ENCODE measurements at regions not wholly inside any gene's neighbourhood (a gene's known extent, or its start where the extent isn't known, plus 50 kb on each side); places are given as distances from the start of the nearest gene placed in this dataset.

DNA sequence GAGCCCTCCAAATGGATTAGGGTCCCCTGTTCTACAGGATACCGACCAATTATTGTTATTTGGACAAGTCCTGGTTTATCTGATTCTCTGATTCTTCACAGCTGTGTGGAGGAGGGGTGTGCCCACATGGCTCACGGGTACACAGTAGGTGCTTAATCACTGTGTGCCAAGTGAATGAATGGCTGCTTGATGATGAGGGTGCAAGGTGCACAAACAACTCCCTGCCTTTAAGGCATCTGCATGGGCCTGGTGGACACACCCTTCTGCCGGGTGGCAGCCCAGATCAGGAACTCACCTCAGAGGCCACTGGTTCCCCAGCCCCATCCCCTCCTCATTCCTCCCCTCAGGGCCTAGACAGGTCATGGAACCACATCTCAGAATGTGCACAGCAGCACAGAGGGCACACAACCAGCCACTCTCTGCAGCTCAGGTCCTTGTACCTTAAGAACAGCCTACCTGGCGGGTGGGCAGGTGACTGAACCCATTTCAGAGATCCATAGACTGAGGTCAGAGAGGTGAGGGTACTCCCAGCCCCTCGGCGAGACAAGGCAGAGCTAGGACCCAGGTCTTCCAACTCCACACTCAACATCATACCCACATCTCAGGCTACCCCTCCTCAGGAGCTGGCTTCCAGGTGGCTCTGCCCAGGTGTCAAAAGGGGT, 50.3 kb downstream of the SHANK2 start:
- DNase-seq (ENCODE audit: low read depth in 2 of 2): no peak

DNA sequence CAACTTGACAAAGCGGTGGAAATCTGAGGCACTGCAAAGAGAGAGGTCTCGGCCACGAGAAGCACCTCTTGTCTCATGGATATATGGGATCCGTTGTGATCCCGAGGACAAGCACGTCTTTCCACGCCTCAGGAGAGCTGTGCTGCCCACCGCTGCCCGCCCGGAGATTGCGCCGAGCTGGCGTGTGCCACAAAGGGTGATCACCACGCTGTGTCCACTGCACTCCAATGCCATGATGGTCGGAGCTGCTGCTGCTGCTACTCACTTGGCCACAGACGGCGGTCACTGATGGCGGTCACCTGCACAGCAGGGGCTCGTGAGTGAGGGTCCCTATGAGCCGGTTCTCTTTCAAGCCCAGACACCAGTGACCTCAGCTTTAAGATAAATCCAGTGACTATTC, 51.1 kb downstream of the SHANK2 start:
- no peak for DNase-seq (ENCODE audit: low read depth in 2 of 2)

DNA sequence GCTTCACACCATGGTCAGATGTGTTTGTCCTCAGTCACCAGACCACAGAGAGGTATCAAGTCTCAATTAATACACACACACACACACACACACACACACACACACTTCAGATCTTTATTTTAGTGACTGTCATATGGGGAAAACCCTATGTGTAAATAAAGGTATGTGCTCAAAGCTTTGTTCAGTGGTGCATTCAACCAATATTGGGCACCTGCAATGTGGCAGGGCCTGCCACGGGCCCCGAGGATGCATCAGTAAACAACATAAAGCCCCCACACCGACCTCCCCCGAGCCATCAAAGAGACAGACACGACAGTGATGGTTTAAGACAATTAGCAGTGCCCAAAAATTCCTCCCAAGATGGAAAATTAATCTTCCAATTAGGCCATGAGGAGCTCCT, 51.6 kb downstream of the SHANK2 start:
- DNase-seq (ENCODE audit: low read depth in 2 of 2): no peak

DNA sequence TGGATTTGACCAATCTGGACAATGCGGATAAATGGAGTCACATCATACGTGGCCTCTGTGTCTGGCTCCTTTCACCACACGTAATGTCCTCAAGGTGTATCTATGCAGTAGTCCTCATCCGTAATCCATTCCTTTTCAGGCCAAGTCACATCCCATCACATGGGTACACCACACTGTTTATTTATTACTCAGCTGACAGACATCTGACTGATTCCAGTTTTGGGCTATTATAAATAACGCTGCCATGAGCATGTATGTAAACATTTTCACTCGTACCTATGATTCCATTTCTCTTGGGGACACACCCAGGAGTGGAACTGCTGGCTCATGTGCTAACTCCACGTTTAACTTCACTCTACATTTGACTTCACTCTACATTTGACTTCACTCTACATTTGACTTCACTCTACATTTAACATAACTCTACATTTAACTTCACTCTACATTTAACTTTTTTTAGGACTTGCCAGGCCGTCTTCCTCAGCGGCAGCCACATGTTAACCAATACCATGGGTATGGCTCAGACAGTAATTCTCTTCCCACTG, 52.1 kb downstream of the SHANK2 start:
- DNase-seq (ENCODE audit: low read depth in 2 of 2): no peak

DNA sequence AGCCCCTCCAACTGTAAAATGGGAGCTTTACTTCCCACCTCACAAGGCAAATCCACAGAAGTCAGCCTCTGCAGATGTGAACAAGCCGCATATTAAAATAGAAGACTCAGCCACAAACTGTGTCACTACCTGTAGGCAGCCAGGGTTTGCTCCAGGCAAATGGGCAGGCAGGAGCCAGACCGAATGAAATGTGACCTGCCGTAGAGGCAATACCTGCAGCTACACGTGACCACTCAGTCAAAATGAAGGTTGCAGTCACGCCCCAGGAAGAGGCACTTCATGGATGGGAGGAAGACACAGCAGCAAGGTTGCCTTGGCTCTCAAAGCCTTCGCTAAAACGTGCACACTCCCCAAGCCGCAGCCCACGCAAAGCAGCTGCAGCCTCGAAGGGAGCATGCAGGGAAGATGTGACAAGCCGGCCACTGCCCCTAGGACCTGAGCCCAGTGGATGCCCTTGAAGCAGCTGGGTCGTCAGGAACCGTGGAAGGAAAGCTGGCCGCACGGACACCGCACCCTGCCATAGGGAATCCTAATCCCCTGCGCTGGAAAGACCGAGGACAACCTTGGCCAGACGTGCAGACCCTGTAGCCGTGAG, 53.1 kb downstream of the SHANK2 start:
- no peak for DNase-seq (ENCODE audit: low read depth in 2 of 2)

DNA sequence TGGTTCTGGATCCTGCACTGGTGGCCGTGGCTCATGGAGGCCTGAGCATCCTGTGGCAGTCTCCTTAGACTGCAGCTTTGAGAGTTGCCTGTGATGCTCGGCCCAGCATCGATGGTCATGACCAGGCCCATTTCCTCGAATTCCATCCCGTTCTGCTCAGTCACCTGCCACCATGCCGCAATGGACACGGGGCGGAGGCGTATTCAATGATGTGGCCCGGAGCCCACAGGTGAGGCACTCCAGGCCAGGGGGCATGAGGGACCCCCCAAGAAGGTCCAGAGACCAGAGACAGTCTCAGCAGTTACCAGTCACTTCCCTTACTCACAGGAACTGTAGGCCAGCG, 53.6 kb downstream of the SHANK2 start:
- DNase-seq (ENCODE audit: low read depth in 2 of 2): no peak

DNA sequence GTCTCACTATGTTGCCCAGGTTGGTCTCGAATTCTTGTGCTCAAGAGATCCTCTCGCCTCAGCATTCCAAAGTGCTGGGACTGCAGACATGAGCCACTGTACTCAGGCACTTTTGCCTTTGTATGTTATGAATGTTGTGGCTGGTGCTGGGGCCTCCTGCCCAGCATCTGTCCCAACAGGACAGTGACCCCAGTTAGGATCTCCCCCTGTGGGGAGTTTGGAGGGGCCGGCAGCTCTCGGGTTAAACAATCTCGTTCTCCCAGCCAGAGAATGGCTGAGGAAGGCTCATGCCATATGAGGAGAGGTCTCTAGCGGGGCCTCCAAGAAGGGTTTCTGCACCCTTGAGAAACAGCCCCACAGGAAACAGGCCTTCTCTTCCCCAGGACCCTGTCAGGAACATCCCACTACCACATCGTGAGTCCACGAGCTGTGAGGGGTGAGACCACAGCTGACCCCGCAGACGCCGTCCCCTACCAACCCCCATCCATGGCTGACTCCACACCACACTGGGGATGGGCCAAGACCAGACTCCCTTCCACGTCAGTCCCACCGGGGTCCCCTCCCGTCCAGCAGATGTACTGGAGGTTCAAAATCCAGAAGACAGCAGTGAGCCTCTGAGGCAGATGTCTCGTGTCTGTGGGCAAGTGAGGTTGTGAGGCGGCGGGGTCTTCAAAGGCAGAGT, 54.1 kb downstream of the SHANK2 start:
- DNase-seq (ENCODE audit: low read depth in 2 of 2): no peak

DNA sequence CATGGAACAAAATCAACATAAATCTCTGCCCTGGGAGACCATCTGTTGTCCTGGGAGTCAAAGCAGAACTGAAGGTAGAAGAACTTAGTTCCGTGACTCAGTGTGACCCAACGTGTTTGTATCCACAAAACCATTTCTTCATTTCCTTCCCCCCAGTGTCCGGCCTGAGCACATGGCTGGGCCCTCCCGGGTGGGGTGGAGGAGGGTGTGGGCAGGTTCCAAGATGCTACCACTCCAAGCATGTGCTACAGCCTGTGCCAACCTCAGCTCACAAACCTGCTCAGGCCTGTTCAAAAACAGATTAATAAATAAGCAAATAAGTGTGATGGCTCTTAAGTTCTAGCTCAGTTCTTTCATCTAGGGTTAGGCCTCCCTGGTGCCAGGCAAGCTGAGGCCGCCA, 55.3 kb downstream of the SHANK2 start:
- no peak for DNase-seq (ENCODE audit: low read depth in 2 of 2)

DNA sequence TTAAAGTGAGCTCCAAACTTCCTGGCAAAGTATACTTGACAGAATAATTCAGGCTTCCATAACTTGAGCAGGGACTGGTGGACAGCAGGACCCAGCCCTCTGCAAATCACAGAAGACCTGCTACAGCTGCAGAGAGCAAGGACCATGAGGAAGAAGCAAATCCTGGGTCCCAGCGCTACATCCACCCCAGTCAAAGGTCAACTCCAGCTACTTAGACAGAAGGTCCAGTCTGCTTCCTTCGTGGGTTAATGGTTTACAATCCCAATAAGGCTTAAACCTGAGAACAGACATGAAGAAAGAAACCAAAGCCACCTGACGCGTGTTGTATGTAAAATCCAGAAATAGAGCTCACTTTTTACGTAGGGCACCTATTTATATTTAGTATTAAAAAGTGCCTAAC, 57.7 kb downstream of the SHANK2 start:
- DNase-seq (ENCODE audit: low read depth in 2 of 2): no peak

DNA sequence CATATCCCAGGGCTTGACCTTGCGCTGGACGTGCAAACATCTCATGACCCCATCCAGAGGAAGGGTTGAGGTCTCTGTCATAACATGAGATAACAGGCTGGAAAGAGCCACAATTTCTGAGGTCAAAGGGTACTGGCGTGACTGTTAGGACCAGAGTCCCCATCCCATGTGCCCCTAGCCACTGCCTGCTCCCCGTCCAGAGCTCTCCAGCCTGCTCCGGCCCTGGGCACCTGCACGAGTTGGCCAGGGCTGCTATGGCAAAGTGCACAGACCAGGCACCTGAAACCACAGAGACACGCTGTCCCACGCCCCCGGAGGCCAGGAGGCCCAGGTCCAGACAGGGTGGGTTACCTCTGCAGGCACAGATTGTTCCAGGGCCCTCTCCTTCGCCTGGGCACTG, 58.9 kb downstream of the SHANK2 start:
- DNase-seq (ENCODE audit: low read depth in 2 of 2): no peak

DNA sequence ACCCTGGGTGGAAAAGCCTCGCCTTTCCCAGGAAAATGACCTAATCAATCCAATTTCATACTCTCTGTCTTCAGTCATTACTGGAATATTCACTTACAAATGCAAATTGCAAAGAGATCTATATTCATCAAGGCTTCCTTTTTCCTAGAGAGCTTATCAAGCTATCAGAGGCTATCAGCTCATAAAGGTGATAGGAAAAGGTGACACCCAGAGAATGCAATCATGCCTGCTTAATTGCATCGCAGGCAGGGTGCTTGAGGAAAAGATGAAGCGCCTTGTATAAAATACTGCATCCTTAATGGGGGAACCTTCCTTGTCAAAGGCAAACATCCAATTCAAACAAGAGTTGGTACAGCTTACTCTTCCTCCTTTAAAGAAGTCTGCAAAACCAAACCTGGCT, 59.7 kb downstream of the SHANK2 start:
- no peak for DNase-seq (ENCODE audit: low read depth in 2 of 2)

DNA sequence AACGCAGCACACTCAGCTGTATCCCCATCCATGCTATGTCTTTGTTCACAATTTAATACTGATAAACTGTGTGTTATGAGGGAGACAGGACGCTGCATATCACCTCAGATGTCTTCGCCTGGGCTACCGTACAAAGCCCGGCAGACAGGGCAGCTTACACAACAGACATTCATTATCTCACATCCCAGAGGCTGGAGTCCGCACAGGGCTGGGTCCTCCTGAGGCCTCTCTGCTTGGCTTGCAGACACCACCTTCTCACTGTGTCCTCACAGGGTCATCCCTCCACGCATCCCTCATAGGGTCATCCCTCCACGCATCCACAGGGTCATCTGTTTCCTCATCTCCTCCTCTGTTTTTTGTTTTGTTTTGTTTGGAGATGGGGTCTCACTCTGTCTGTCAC, 61.2 kb downstream of the SHANK2 start:
- DNase-seq (ENCODE audit: low read depth in 2 of 2): no peak

DNA sequence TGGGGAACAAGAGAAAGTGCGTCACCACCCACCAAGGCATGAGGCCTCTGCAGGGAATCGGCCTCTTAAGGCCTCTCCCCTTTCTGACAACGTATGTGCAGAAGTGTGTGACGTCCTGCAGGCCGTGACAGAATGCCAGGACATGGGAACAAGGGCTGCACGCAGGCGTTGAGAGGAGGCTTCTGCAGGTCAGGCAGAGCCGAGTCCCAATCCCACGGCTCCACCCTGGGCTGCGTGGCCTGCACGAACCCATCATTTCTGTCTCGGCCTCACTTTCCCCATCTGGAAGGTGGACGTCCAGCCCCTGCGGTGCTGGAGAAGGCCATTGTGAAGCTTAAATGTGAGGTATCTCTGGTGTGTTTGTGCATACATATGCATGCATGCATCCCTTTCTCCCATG, 61.8 kb downstream of the SHANK2 start:
- no peak for DNase-seq (ENCODE audit: low read depth in 2 of 2)

DNA sequence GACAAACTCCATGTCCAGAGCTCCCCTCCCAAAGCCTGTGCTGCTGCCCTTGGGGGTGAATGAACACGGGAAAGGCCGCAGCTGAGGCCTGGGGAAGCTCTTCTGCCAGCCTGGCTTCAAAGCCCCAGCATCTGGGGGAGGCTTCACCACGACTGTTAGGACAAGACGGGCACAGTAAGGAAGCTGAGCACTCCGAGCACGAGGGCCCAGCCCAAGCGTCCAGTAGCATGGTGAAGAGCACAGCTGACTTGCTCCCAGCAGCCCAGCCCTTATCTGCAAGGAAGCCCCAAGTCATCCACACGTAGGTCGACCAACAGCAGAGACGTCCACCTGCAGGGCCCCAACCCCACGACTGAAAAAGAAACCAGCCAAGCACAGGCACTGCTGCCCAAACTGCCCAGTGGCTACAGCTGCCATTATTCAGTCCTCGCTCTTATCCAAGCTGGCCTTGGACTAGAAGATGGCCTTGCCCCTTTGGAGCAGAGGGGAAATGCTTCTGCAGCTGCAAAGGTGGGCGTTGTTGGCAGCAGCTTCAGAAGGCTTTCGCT, 62.5 kb downstream of the SHANK2 start:
- no peak for DNase-seq (ENCODE audit: low read depth in 2 of 2)

DNA sequence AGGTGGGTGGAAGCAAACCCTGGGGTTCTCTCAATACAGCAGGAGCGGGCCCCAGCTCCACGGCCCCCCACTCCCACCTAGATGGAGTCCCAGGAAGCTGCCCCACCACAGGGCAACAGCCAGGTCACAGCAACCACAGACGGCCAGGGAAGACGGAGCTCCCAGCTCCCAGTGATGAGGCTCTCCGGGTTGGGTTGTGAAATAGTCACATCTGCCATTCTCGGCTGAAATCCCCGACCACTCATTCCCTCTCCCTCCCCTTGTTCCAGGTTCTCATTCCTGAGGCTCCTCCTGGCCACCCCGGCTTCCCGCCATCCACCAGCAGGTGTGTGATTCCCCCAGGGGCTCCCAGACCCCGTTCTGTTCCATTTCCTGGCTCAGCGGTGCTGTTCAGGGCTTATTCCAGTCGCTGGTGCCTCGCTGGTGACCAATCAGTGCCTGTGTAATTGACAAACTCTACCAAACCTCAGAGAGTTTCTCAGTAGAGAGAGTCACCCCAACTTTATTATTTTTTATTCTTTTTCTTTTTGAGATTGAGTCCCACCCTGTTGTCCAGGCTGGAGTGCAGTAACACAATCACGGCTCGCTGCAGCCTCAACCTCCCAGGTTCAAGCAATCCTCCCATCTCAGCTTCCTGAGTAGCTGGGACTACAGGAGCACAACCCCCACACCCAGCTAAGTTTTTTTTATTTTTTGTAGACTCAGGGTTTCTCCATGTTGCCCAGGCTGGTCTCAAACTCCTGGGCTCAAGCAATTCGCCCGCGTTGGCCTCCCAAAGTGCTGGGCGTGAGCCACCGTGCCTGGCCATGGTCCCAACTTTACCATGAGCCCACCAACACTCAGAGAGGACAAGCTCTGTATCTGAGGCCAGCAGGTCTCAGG, 63.2 kb downstream of the SHANK2 start:
- DNase-seq (ENCODE audit: low read depth in 2 of 2): no peak

DNA sequence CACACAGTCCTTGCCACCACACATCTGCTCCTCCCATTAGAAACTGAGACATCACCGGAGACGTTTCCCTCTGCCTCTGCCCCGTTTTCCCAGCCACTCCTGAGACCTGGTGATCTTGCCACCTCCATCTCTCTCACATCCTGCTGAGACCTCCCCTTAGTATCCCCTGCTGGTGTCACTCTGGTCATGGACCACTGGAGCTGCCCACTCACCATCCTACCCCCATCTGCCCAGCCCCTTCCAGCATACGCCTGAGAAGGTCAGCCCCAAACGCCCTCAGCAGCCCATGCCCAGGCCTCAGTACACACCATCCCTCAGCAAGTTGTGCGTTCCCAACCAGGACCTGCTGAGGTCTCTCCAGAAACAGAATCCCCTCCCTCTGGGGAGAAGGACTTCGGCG, 64.3 kb downstream of the SHANK2 start:
- DNase-seq (ENCODE audit: low read depth in 2 of 2): no peak

DNA sequence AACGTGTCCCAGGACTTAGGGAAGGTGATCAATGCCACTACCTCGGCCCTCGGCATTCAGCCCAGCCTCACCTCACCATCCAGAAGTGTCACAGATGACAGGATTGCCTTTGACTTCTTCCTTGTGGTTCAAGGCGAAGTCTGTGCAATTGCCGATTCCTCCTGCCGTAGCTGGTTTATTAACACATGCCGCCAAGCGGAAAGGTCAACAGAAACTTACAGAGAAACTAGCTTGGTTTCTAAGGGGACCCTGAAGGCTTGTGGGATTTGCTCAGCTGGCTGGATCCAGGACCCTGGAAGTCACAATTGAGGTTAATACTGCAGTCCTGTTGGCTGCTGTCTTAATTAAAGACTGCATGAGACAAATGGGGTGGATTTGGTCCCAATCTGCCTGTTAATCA, 65.6 kb downstream of the SHANK2 start:
- DNase-seq (ENCODE audit: low read depth in 2 of 2): no peak

DNA sequence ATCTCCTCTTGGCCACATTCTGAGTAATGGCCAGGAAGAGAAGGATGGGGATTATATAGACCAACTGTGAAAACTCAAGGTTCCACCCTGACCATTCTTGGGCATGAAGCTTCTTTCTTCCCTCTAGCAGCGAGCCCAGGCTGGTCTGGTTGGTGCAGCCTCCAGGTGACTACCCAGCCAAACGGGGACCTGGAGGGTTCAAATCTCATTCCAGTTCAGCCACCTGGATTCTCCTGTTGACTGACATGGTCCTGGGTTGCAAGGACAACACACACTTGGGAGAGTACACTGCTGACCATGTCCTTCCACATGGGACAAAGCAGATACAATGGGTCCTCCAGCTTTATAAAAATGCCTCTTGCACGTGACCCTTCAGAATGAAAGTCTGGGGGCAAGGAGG, 67.0 kb downstream of the SHANK2 start:
- DNase-seq (ENCODE audit: low read depth in 2 of 2): no peak

DNA sequence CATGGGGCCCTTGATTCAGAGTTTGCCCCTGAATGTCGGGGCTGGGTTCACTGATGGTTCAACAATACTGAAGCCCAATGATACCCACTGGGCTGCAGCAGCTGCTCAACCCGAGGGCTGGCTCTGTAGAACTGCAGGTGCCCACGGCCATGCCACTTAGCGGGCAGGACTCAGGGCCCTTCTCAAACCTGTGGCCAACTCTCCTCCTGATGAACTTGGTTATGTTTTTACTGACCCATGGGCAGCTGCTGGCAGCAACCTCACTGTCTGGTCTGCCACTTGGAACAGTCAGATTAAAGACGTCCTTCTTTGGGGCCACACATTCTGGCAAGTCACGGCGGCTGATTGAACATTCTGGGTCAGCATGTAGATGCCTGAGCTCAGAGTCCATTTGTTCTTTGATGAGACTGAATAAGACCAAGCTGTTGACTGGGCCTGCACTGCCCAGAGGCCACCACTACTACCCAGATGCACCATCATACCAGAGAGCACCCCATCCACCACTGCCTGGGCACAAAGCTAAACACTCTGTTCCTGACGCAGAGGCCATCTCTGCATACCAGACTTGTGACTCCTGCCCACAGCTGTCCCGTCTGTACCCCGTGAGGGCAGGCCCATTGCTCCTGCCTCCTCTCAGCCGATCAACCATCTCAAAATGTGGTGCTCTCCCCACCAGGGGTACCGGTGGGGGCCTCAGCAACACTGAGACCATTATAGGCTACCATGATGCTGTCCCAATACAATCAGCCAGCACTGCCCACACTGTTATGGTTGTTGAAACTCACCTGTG, 67.8 kb downstream of the SHANK2 start:
- no peak for DNase-seq (ENCODE audit: low read depth in 2 of 2)

DNA sequence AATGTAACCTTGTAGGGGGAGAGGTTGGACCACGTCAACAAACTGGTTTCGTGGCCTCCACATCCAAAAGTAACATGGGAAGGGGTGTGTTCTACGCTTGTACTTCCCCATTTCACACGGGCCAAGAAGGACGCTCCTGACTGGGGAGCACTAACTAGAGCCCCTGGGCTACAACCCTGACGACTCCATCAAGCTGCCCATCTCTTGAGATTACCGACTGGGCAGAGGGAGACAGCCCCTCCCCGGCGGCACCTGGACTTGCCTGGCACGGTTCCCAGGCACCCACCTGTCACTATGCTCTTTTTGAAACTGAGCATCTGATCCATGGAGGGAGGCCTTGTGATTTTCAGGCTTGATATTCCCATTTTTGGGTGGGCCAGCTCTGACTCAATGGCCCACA, 68.5 kb downstream of the SHANK2 start:
- no peak for DNase-seq (ENCODE audit: low read depth in 2 of 2)

Data from stimulated activated CD8-positive, alpha-beta memory T cell treated with anti-CD3 and anti-CD28 coated beads, Interleukin-15, amount 100 ng/mL, for 48 hours (primary cell).